PFSK-1 (cell line): ENCODE measurements at regions not wholly inside any gene's neighbourhood (a gene's known extent, or its start where the extent isn't known, plus 50 kb on each side); places are given as distances from the start of the nearest gene placed in this dataset.

Experiments
- POLR2AphosphoS5 ChIP-seq: IDR thresholded peaks from 2 replicates; pipeline ENCODE4 v1.6.1; 2012; ENCODE audit warnings: low read depth, mild to moderate bottlenecking, control low read depth, low read length, moderate library complexity
- SIN3A ChIP-seq: IDR thresholded peaks from 2 replicates; pipeline ENCODE4 v1.6.1; 2012; ENCODE audit warnings: mild to moderate bottlenecking, low read length, moderate library complexity, borderline replicate concordance; ENCODE audit not compliant: insufficient read depth

DNA sequence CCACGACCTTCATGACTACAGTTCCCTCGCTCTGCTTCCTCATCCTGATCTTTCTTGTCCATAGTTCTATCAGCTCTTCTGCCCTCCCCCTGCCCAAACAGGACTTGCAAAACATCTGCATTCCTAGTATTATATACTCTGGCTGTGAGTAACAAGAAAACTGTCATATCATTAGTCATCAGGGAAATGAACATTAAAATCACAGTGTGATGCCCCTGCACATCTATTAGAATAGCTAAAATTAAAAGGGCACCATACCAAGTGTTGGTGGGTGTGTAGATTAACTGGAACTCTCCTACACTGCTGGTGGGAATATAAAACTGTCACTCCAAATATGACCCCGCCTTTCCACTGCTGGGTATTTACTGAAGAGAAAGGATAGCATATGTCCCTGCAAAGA, 141.8 kb downstream of the C7orf25 start:
- TF ChIP-seq POLR2AphosphoS5 (no peak), SIN3A (no peak)
